ENCODE measurements at regions not wholly inside any gene's neighbourhood (a gene's known extent, or its start where the extent isn't known, plus 50 kb on each side); places are given as distances from the start of the nearest gene placed in this dataset.

- no peak for TF ChIP-seq CTCF (conservative IDR thresholded peaks at IDR 0.05; ENCODE audit: low read length)
- TF ChIP-seq EZH2phosphoT487 (IDR thresholded peaks at IDR 0.05; ENCODE audit: borderline replicate concordance, low read depth, low read length), result no peak
These were observed 202.0 kb upstream of the SNX19 start for GRCh38 chr11:131118247-131118646.
